Stimulated activated CD4-positive, alpha-beta T cell treated with anti-CD3 and anti-CD28 coated beads, Interleukin-12 subunit alpha, Interleukin-12 subunit beta, amount 100 ng/mL, for 24 hours (primary cell): ENCODE measurements at regions not wholly inside any gene's neighbourhood (a gene's known extent, or its start where the extent isn't known, plus 50 kb on each side); places are given as distances from the start of the nearest gene placed in this dataset.
"Not testable (repeated sequence)": the region's sequence is repeated elsewhere in the genome, so short reads cannot be mapped to it uniquely, and the experiment has no call there.

Experiments
- DNase-seq, 2 experiments: peaks; one replicate each; pipeline ENCODE4 v3.0.0-alpha.2; 2020; ENCODE audit warnings: low read depth in 2 of 2

- no peak for DNase-seq
Observed at GRCh38 chr15:96807361-96807760, 476.9 kb downstream of the NR2F2 start.

- no peak for DNase-seq
Observed at GRCh38 chr15:96817900-96818299, 487.4 kb downstream of the NR2F2 start.

GRCh38 chr15:96818861-96819260 is 488.4 kb downstream of the NR2F2 start:
- DNase-seq = no peak

GRCh38 chr15:96827981-96828380 is 497.5 kb downstream of the NR2F2 start:
- no peak for DNase-seq

- no peak for DNase-seq
Observed at GRCh38 chr15:96837241-96837970, 506.9 kb downstream of the NR2F2 start.

GRCh38 chr15:96838081-96838480 is 507.6 kb downstream of the NR2F2 start:
- no peak for DNase-seq

- no peak for DNase-seq
Observed at GRCh38 chr15:96849271-96849900, 518.9 kb downstream of the NR2F2 start.

- no peak for DNase-seq
Observed at GRCh38 chr15:96851613-96852012, 521.1 kb downstream of the NR2F2 start.

- DNase-seq = no peak
Observed at GRCh38 chr15:96858694-96859093, 528.2 kb downstream of the NR2F2 start.

- no peak for DNase-seq
Observed at GRCh38 chr15:96860741-96861140, 530.2 kb downstream of the NR2F2 start.

GRCh38 chr15:96867992-96868391 is 537.5 kb downstream of the NR2F2 start:
- no peak for DNase-seq

- no peak for DNase-seq
Observed at GRCh38 chr15:96869122-96869521, 538.6 kb downstream of the NR2F2 start.

GRCh38 chr15:96869790-96870189 is 539.3 kb downstream of the NR2F2 start:
- DNase-seq = no peak

- DNase-seq = no peak
Observed at GRCh38 chr15:96870580-96870979, 540.1 kb downstream of the NR2F2 start.

GRCh38 chr15:96877442-96877841 is 546.9 kb downstream of the NR2F2 start:
- not testable (repeated sequence) for DNase-seq

- DNase-seq = no peak
Observed at GRCh38 chr15:96878129-96878528, 547.6 kb downstream of the NR2F2 start.

GRCh38 chr15:96882121-96882772 is 551.7 kb downstream of the NR2F2 start:
- DNase-seq = no peak

- DNase-seq = no peak
Observed at GRCh38 chr15:96887730-96888129, 557.2 kb downstream of the NR2F2 start.

GRCh38 chr15:96888764-96889163 is 558.3 kb downstream of the NR2F2 start:
- DNase-seq = no peak

- no peak for DNase-seq
Observed at GRCh38 chr15:96889734-96890480, 559.4 kb downstream of the NR2F2 start.

- DNase-seq = no peak
Observed at GRCh38 chr15:96891046-96891445, 560.5 kb downstream of the NR2F2 start.
